PFSK-1 (cell line): ENCODE measurements at regions not wholly inside any gene's neighbourhood (a gene's known extent, or its start where the extent isn't known, plus 50 kb on each side); places are given as distances from the start of the nearest gene placed in this dataset.

Source experiments
- POLR2AphosphoS5 ChIP-seq: IDR thresholded peaks from 2 replicates; pipeline ENCODE4 v1.6.1; 2012; ENCODE audit warnings: low read depth, mild to moderate bottlenecking, control low read depth, low read length, moderate library complexity
- SIN3A ChIP-seq: IDR thresholded peaks from 2 replicates; pipeline ENCODE4 v1.6.1; 2012; ENCODE audit warnings: mild to moderate bottlenecking, low read length, moderate library complexity, borderline replicate concordance; ENCODE audit not compliant: insufficient read depth
- TAF1 ChIP-seq: IDR thresholded peaks from 2 replicates; pipeline ENCODE4 v1.6.1; 2012; ENCODE audit warnings: low read length, control low read depth, borderline replicate concordance; ENCODE audit not compliant: insufficient read depth
- TF ChIP-seq, protein P1 (sequence below), 2 experiments: IDR thresholded peaks; 2 replicates each; pipeline versions ENCODE4 v1.6.1 to v1.8.0; 2011 to 2012; ENCODE audit warnings: low read depth in 2 of 2, low read length in 2 of 2, control low read depth in 1 of 2, inconsistent platforms in 1 of 2, mild to moderate bottlenecking in 1 of 2, moderate library complexity in 1 of 2; ENCODE audit not compliant: insufficient read depth in 1 of 2

DNA sequence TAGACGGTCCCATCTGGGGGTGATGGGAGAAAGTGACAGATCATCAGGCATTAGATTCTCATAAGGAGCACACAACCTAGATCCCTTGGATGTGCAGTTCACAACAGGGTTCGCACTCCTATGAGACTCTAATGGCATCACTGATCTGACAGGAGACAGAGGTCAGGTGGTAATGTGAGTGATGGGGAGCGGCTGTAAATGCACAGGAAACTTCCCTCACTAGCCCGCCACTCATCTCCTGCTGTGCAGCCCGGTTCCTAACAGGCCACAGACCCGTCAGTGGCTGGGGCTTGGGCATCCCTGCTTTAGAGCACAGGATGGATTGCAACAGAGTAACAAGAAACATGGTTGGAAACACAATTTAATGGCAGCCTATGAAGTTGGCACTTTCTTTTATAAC is 172.6 kb upstream of the VCX3A start:
- TF ChIP-seq SIN3A (no peak), POLR2AphosphoS5 (no peak), TAF1 (no peak)
- TF ChIP-seq, protein P1, sequence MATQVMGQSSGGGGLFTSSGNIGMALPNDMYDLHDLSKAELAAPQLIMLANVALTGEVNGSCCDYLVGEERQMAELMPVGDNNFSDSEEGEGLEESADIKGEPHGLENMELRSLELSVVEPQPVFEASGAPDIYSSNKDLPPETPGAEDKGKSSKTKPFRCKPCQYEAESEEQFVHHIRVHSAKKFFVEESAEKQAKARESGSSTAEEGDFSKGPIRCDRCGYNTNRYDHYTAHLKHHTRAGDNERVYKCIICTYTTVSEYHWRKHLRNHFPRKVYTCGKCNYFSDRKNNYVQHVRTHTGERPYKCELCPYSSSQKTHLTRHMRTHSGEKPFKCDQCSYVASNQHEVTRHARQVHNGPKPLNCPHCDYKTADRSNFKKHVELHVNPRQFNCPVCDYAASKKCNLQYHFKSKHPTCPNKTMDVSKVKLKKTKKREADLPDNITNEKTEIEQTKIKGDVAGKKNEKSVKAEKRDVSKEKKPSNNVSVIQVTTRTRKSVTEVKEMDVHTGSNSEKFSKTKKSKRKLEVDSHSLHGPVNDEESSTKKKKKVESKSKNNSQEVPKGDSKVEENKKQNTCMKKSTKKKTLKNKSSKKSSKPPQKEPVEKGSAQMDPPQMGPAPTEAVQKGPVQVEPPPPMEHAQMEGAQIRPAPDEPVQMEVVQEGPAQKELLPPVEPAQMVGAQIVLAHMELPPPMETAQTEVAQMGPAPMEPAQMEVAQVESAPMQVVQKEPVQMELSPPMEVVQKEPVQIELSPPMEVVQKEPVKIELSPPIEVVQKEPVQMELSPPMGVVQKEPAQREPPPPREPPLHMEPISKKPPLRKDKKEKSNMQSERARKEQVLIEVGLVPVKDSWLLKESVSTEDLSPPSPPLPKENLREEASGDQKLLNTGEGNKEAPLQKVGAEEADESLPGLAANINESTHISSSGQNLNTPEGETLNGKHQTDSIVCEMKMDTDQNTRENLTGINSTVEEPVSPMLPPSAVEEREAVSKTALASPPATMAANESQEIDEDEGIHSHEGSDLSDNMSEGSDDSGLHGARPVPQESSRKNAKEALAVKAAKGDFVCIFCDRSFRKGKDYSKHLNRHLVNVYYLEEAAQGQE (IDR thresholded peaks at IDR 0.05; ENCODE audit: insufficient read depth in 1 of 2, low read depth in 2 of 2, low read length in 2 of 2) = no peak
